Activated T-helper 1 cell treated with anti-CD3 and anti-CD28 coated beads, Interleukin-2, amount 50 U/mL, for 16 hours (primary cell): ENCODE measurements at regions not wholly inside any gene's neighbourhood (a gene's known extent, or its start where the extent isn't known, plus 50 kb on each side); places are given as distances from the start of the nearest gene placed in this dataset.
"Not testable (repeated sequence)": the region's sequence is repeated elsewhere in the genome, so short reads cannot be mapped to it uniquely, and the experiment has no call there.

Experiments used
- DNase-seq, 2 donors: peaks; one replicate each; pipeline ENCODE4 v3.0.0-alpha.2; 2020; ENCODE audit warnings: low read depth in 1 of 2, low spot score in 1 of 2

- not testable (repeated sequence) for DNase-seq
Observed at GRCh38 chr7:63856466-63856865, 142.2 kb upstream of the ZNF722 start.

GRCh38 chr7:63867127-63867526 is 131.5 kb upstream of the ZNF722 start:
- DNase-seq = no peak

- not testable (repeated sequence) for DNase-seq
Observed at GRCh38 chr7:63874242-63874641, 124.4 kb upstream of the ZNF722 start.

- no peak for DNase-seq
Observed at GRCh38 chr7:63876707-63877322, 121.8 kb upstream of the ZNF722 start.

GRCh38 chr7:63887031-63887430 is 111.6 kb upstream of the ZNF722 start:
- no peak for DNase-seq

- DNase-seq = peak; percentile 52 to 70
Observed at GRCh38 chr7:63899691-63900393, 98.8 kb upstream of the ZNF722 start.

- peak; percentile 67 to 76 for DNase-seq
Observed at GRCh38 chr7:63900394-63901203, 98.0 kb upstream of the ZNF722 start.

- DNase-seq = not testable (repeated sequence)
Observed at GRCh38 chr7:63901204-63901506, 97.5 kb upstream of the ZNF722 start.

GRCh38 chr7:63918986-63919385 is 79.7 kb upstream of the ZNF722 start:
- DNase-seq = no peak

GRCh38 chr7:63925262-63925625 is 73.4 kb upstream of the ZNF722 start:
- no peak for DNase-seq

- peak; percentile 69 to 80 for DNase-seq
Observed at GRCh38 chr7:63925626-63926460, 72.8 kb upstream of the ZNF722 start.

- DNase-seq = no peak
Observed at GRCh38 chr7:63927261-63927660, 71.4 kb upstream of the ZNF722 start.

- DNase-seq = no peak
Observed at GRCh38 chr7:63931057-63931600, 67.5 kb upstream of the ZNF722 start.

- DNase-seq = no peak
Observed at GRCh38 chr7:63931985-63932577, 66.6 kb upstream of the ZNF722 start.
